Esophagus muscularis mucosa (tissue), 4 donors: ENCODE measurements at regions not wholly inside any gene's neighbourhood (a gene's known extent, or its start where the extent isn't known, plus 50 kb on each side); places are given as distances from the start of the nearest gene placed in this dataset.

ENCODE experiments used
- DNase-seq: peaks from one replicate; pipeline ENCODE4 v3.0.0-alpha.2; 2017; ENCODE audit errors: extremely low spot score
- H3K27ac ChIP-seq, 4 donors: fragments of 200-600 bp; sonication (generic); replicated peaks in 1 of 4; 1 replicate in 3 of 4; 2 replicates in 1 of 4; pipeline ENCODE4 v1.5.1; 2016 to 2019; ENCODE audit warnings: mild to moderate bottlenecking in 1 of 4
- H3K27me3 ChIP-seq, 4 donors: fragments of 200-600 bp; sonication (generic); one replicate each; pipeline versions ENCODE4 v1.5.1 to v1.6.0; 2016 to 2019
- H3K36me3 ChIP-seq, 4 donors: fragments of 200-600 bp; sonication (generic); one replicate each; pipeline ENCODE4 v1.5.1; 2016 to 2019
- H3K4me1 ChIP-seq, 4 donors: fragments of 200-600 bp; sonication (generic); one replicate each; pipeline ENCODE4 v1.5.1; 2016 to 2019
- H3K4me3 ChIP-seq, 4 donors: fragments of 200-600 bp; sonication (generic); 1 replicate in 2 of 4; 2 replicates in 2 of 4; pipeline ENCODE4 v1.5.1; 2016 to 2019; ENCODE audit warnings: mild to moderate bottlenecking in 4 of 4, moderate library complexity in 1 of 4
- H3K9me3 ChIP-seq, 4 donors: fragments of 200-600 bp; sonication (generic); 1 replicate in 3 of 4; 2 replicates in 1 of 4; pipeline ENCODE4 v1.5.1; 2016 to 2019
- CTCF ChIP-seq, 3 experiments: fragments of 200-600 bp in 2 of 3; fragments of 450-650 bp in 1 of 3; sonication (generic) in 2 of 3; IDR thresholded peaks; one replicate each; pipeline ENCODE4 v1.5.1; 2017 to 2019; ENCODE audit warnings: antibody characterized with exemption in 3 of 3, mild to moderate bottlenecking in 2 of 3, moderate library complexity in 1 of 3
- EP300 ChIP-seq: sonication (generic); formaldehyde crosslinking; IDR thresholded peaks from one replicate; pipeline ENCODE4 v1.6.1; 2017; ENCODE audit warnings: antibody characterized with exemption
- POLR2A ChIP-seq: fragments of 450-650 bp; IDR thresholded peaks from one replicate; pipeline ENCODE4 v1.6.1; 2017; ENCODE audit warnings: antibody characterized with exemption, moderate library complexity, mild to moderate bottlenecking, low read depth
- POLR2AphosphoS5 ChIP-seq, 2 donors: sonication (generic); formaldehyde crosslinking; IDR thresholded peaks; one replicate each; pipeline ENCODE4 v1.6.1; 2017; ENCODE audit warnings: antibody characterized with exemption in 2 of 2
- WGBS: methylation state at CpG from one replicate; pipeline ENCODE4 v1.1.5; 2018; 5-methylcytosine and 5-hydroxymethylcytosine counted together
- intact Hi-C: fragments of 100-400 bp; cut with DNase I; formaldehyde crosslinking; loops from one replicate; pipeline ENCODE4 v1.15.1; 2023

- Histone ChIP-seq H3K36me3 (no peaks in the 10 kb centered on the region), H3K4me3 (no peak overlapping the region), H3K27ac (no peak overlapping the region), H3K27me3 (peaks cover 0 to 31% (median 0%) of the 10 kb centered on the region in 4 donors), H3K4me1 (no peaks in the 10 kb centered on the region), H3K9me3 (no peaks in the 10 kb centered on the region)
- TF ChIP-seq POLR2AphosphoS5 (IDR thresholded peaks at IDR 0.05), result no peak
- intact Hi-C loops, result no loop called here
- DNase-seq, result peak; percentile 75
- 97% methylated on average over 5 of the region's 5 CpGs for WGBS
These were observed 66.5 kb upstream of the NRBF2 start for GRCh38 chr10:63066606-63067005.

GRCh38 chr10:63064706-63065105 is 68.4 kb upstream of the NRBF2 start:
- intact Hi-C loops, result no loop called here
- Histone ChIP-seq H3K27ac (no peak overlapping the region), H3K36me3 (no peaks in the 10 kb centered on the region), H3K4me3 (no peak overlapping the region), H3K27me3 (peaks cover 0 to 20% (median 0%) of the 10 kb centered on the region in 4 donors), H3K4me1 (no peaks in the 10 kb centered on the region), H3K9me3 (no peaks in the 10 kb centered on the region)
- no peak for DNase-seq
- WGBS, result 63% methylated on average over 4 of the region's 4 CpGs
- no peak for TF ChIP-seq EP300
- TF ChIP-seq POLR2AphosphoS5 (IDR thresholded peaks at IDR 0.05), result no peak
- TF ChIP-seq CTCF (IDR thresholded peaks at IDR 0.05), result no peak
- no peak for TF ChIP-seq POLR2A

GRCh38 chr10:63058236-63058635 is 74.9 kb upstream of the NRBF2 start:
- H3K4me1 ChIP-seq, result no peaks in the 10 kb centered on the region
- no peak overlapping the region for H3K4me3 ChIP-seq
- intact Hi-C loops, result no loop called here
- no peaks in the 10 kb centered on the region for H3K27me3 ChIP-seq
- no peak for DNase-seq
- no peaks in the 10 kb centered on the region for H3K9me3 ChIP-seq
- no peak overlapping the region for H3K27ac ChIP-seq
- no peak for TF ChIP-seq POLR2A
- no peak for TF ChIP-seq CTCF (IDR thresholded peaks at IDR 0.05)
- TF ChIP-seq POLR2AphosphoS5 (IDR thresholded peaks at IDR 0.05), result no peak
- no peak for TF ChIP-seq EP300
- H3K36me3 ChIP-seq, result no peaks in the 10 kb centered on the region

GRCh38 chr10:63057509-63057908 is 75.6 kb upstream of the NRBF2 start:
- intact Hi-C loops, result no loop called here
- TF ChIP-seq EP300 (no peak), POLR2A (no peak), POLR2AphosphoS5 (IDR thresholded peaks at IDR 0.05) (no peak), CTCF (IDR thresholded peaks at IDR 0.05) (no peak)
- WGBS, result 84% methylated on average over 10 of the region's 10 CpGs
- H3K9me3 ChIP-seq, result no peaks in the 10 kb centered on the region
- DNase-seq, result no peak
- no peak overlapping the region for H3K4me3 ChIP-seq
- H3K27me3 ChIP-seq, result no peaks in the 10 kb centered on the region
- no peaks in the 10 kb centered on the region for H3K4me1 ChIP-seq
- no peak overlapping the region for H3K27ac ChIP-seq
- H3K36me3 ChIP-seq, result no peaks in the 10 kb centered on the region

- WGBS, result 88% methylated on average over 3 of the region's 3 CpGs
- intact Hi-C loops, result no loop called here
- H3K36me3 ChIP-seq, result no peaks in the 10 kb centered on the region
- H3K27ac ChIP-seq, result no peak overlapping the region
- no peak for DNase-seq
- no peak overlapping the region for H3K4me3 ChIP-seq
- H3K4me1 ChIP-seq, result no peaks in the 10 kb centered on the region
- H3K27me3 ChIP-seq, result peaks cover 0 to 5% (median 0%) of the 10 kb centered on the region in 4 donors
- no peak for TF ChIP-seq POLR2AphosphoS5 (IDR thresholded peaks at IDR 0.05)
- TF ChIP-seq POLR2A, result no peak
- no peak for TF ChIP-seq EP300
- TF ChIP-seq CTCF (IDR thresholded peaks at IDR 0.05), result no peak
- H3K9me3 ChIP-seq, result no peaks in the 10 kb centered on the region
These were observed 77.4 kb upstream of the NRBF2 start for GRCh38 chr10:63055705-63056104.
